OCI-LY3 (cell line): ENCODE measurements at regions not wholly inside any gene's neighbourhood (a gene's known extent, or its start where the extent isn't known, plus 50 kb on each side); places are given as distances from the start of the nearest gene placed in this dataset.

Experiments used
- EZH2phosphoT487 ChIP-seq: fragments of 200-600 bp; shearing (Covaris generic); IDR thresholded peaks from 2 replicates; pipeline ENCODE4 v1.6.1; 2018; ENCODE audit warnings: antibody characterized with exemption, mixed run types, low read depth
- TF ChIP-seq, protein P1 (sequence below): fragments of 200-600, 300-600 bp; sonication (generic); IDR thresholded peaks from 2 replicates; pipeline ENCODE4 v1.5.1; 2014; ENCODE audit warnings: antibody characterized with exemption, low read length, low read depth

GRCh38 chr9:119036969-119037368 is 332.3 kb downstream of the BRINP1 start:
- no peak for TF ChIP-seq EZH2phosphoT487
- TF ChIP-seq, protein P1, sequence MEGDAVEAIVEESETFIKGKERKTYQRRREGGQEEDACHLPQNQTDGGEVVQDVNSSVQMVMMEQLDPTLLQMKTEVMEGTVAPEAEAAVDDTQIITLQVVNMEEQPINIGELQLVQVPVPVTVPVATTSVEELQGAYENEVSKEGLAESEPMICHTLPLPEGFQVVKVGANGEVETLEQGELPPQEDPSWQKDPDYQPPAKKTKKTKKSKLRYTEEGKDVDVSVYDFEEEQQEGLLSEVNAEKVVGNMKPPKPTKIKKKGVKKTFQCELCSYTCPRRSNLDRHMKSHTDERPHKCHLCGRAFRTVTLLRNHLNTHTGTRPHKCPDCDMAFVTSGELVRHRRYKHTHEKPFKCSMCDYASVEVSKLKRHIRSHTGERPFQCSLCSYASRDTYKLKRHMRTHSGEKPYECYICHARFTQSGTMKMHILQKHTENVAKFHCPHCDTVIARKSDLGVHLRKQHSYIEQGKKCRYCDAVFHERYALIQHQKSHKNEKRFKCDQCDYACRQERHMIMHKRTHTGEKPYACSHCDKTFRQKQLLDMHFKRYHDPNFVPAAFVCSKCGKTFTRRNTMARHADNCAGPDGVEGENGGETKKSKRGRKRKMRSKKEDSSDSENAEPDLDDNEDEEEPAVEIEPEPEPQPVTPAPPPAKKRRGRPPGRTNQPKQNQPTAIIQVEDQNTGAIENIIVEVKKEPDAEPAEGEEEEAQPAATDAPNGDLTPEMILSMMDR: no peak
